Liver (tissue), 8 donors: ENCODE measurements at regions not wholly inside any gene's neighbourhood (a gene's known extent, or its start where the extent isn't known, plus 50 kb on each side); places are given as distances from the start of the nearest gene placed in this dataset.

Experiments
- DNase-seq: peaks from one replicate; pipeline ENCODE4 v3.0.0-alpha.2; 2017; ENCODE audit warnings: low spot score
- H3K27ac ChIP-seq, 2 donors: one replicate each; pipeline ENCODE4 v1.7.0; 2013; ENCODE audit warnings: inconsistent platforms in 2 of 2, low read length in 2 of 2, control low read depth in 1 of 2, low read depth in 1 of 2, mild to moderate bottlenecking in 1 of 2
- H3K27me3 ChIP-seq, 4 donors: one replicate each; pipeline versions ENCODE4 v1.6.1 to v1.7.0; 2013; ENCODE audit warnings: low read length in 3 of 4, inconsistent platforms in 1 of 4, mild to moderate bottlenecking in 1 of 4, moderate library complexity in 1 of 4; ENCODE audit not compliant: control insufficient read depth in 4 of 4, insufficient read depth in 4 of 4
- H3K36me3 ChIP-seq, 4 donors: one replicate each; pipeline versions ENCODE4 v1.6.1 to v1.7.0; 2013; ENCODE audit warnings: low read length in 3 of 4, mild to moderate bottlenecking in 3 of 4, low read depth in 1 of 4, moderate library complexity in 1 of 4; ENCODE audit not compliant: control insufficient read depth in 4 of 4, insufficient read depth in 3 of 4
- H3K4me1 ChIP-seq, 4 donors: one replicate each; pipeline versions ENCODE4 v1.6.1 to v1.7.0; 2013; ENCODE audit warnings: low read length in 3 of 4, mild to moderate bottlenecking in 3 of 4, moderate library complexity in 1 of 4; ENCODE audit not compliant: control insufficient read depth in 4 of 4, insufficient read depth in 4 of 4
- H3K4me3 ChIP-seq, 3 donors: one replicate each; pipeline versions ENCODE4 v1.6.1 to v1.7.0; 2013; ENCODE audit warnings: low read length in 3 of 3, control low read depth in 1 of 3, low read depth in 1 of 3, mild to moderate bottlenecking in 1 of 3
- H3K9ac ChIP-seq, 2 donors: one replicate each; pipeline ENCODE4 v1.7.0; 2013; ENCODE audit warnings: low read length in 2 of 2, mild to moderate bottlenecking in 2 of 2, moderate library complexity in 2 of 2, control low read depth in 1 of 2, low read depth in 1 of 2
- H3K9me3 ChIP-seq, 4 donors: one replicate each; pipeline versions ENCODE4 v1.6.1 to v1.7.0; 2013; ENCODE audit warnings: low read length in 3 of 4; ENCODE audit not compliant: control insufficient read depth in 4 of 4
- EGR1 ChIP-seq, 2 donors: IDR thresholded peaks; 2 replicates each; pipeline ENCODE4 v1.6.1; 2016 to 2018; ENCODE audit warnings: antibody characterized with exemption in 2 of 2, low read depth in 2 of 2
- FOXA2 ChIP-seq: IDR thresholded peaks from 2 replicates; pipeline ENCODE4 v1.6.1; 2016; ENCODE audit warnings: antibody characterized with exemption
- GABPA ChIP-seq, 2 donors: IDR thresholded peaks in 1 of 2; conservative IDR thresholded peaks in 1 of 2; 2 replicates each; pipeline ENCODE4 v1.6.1; 2016; ENCODE audit warnings: antibody characterized with exemption in 2 of 2, mild to moderate bottlenecking in 1 of 2, moderate library complexity in 1 of 2
- HNF4A ChIP-seq, 2 donors: conservative IDR thresholded peaks; 2 replicates each; pipeline ENCODE4 v1.6.1; 2016; ENCODE audit warnings: antibody characterized with exemption in 2 of 2, mild to moderate bottlenecking in 2 of 2
- HNF4G ChIP-seq: IDR thresholded peaks from 2 replicates; pipeline ENCODE4 v1.6.1; 2016; ENCODE audit warnings: antibody characterized with exemption
- JUND ChIP-seq, 2 donors: IDR thresholded peaks; 2 replicates each; pipeline ENCODE4 v1.6.1; 2016; ENCODE audit warnings: antibody characterized with exemption in 2 of 2
- NR2F2 ChIP-seq: IDR thresholded peaks from 2 replicates; pipeline ENCODE4 v1.6.1; 2016; ENCODE audit warnings: antibody characterized with exemption
- RAD21 ChIP-seq, 2 donors: IDR thresholded peaks; 2 replicates each; pipeline ENCODE4 v1.6.1; 2016; ENCODE audit warnings: antibody characterized with exemption in 2 of 2, mild to moderate bottlenecking in 2 of 2
- RXRA ChIP-seq, 2 donors: IDR thresholded peaks; 2 replicates each; pipeline ENCODE4 v1.6.1; 2017 to 2018; ENCODE audit warnings: antibody characterized with exemption in 2 of 2, mild to moderate bottlenecking in 1 of 2
- SP1 ChIP-seq: IDR thresholded peaks from 2 replicates; pipeline ENCODE4 v1.6.1; 2018; ENCODE audit warnings: antibody characterized with exemption, mild to moderate bottlenecking
- TAF1 ChIP-seq: conservative IDR thresholded peaks from 2 replicates; pipeline ENCODE4 v1.6.1; 2016; ENCODE audit warnings: antibody characterized with exemption, mild to moderate bottlenecking
- YY1 ChIP-seq: IDR thresholded peaks from 2 replicates; pipeline ENCODE4 v1.6.1; 2016; ENCODE audit warnings: antibody characterized with exemption, mild to moderate bottlenecking
- ZBTB33 ChIP-seq: IDR thresholded peaks from 2 replicates; pipeline ENCODE4 v1.6.1; 2016; ENCODE audit warnings: antibody characterized with exemption
- WGBS: extraction: QIAGEN DNeasy Blood & Tissue Kit; methylation state at CpG from one replicate; pipeline ENCODE4 v1.1.7; 2013; 5-methylcytosine and 5-hydroxymethylcytosine counted together
- TF ChIP-seq, protein P1 (sequence below): IDR thresholded peaks from 2 replicates; pipeline ENCODE4 v1.6.1; 2016; ENCODE audit warnings: antibody characterized with exemption, mild to moderate bottlenecking
- TF ChIP-seq, protein P2 (sequence below): IDR thresholded peaks from 2 replicates; pipeline ENCODE4 v1.6.1; 2016; ENCODE audit warnings: antibody characterized with exemption
- TF ChIP-seq, protein P3 (sequence below): fragments of 150-350 bp; IDR thresholded peaks from 2 replicates; pipeline ENCODE4 v1.5.1; 2017; ENCODE audit warnings: improper control_type of control experiment, low read depth, low read length; ENCODE audit not compliant: missing input control
- donor health status: healthy.
- donor health status: healthy.
- donor health status: healthy.
- donor health status: healthy.
- donor health status: healthy.

GRCh38 chr1:67594764-67595163 lies 90.2 kb upstream of the GADD45A start (continued):
- TF ChIP-seq FOXA2 (no peak), TAF1 (no peak), NR2F2 (no peak)

GRCh38 chr1:67596674-67597073 lies 88.3 kb upstream of the GADD45A start:
- no peaks in the 10 kb centered on the region for H3K9me3 ChIP-seq
- no peaks in the 10 kb centered on the region for H3K4me1 ChIP-seq
- H3K36me3 ChIP-seq = no peaks in the 10 kb centered on the region
- WGBS = 68% methylated on average over 3 of the region's 3 CpGs
- no peaks in the 10 kb centered on the region for H3K27me3 ChIP-seq
- H3K4me3 ChIP-seq = no peak overlapping the region
- no peak overlapping the region for H3K9ac ChIP-seq
- no peak overlapping the region for H3K27ac ChIP-seq
- TF ChIP-seq HNF4G = no peak
- no peak for TF ChIP-seq NR2F2
- no peak for TF ChIP-seq GABPA (IDR thresholded peaks at IDR 0.05 in 1 of 2, conservative IDR thresholded peaks at IDR 0.05 in 1 of 2)
- TF ChIP-seq EGR1 (IDR thresholded peaks at IDR 0.05; ENCODE audit: low read depth in 2 of 2) = no peak
- no peak for TF ChIP-seq HNF4A (conservative IDR thresholded peaks at IDR 0.05)
- TF ChIP-seq YY1 = no peak
- TF ChIP-seq, protein P1, sequence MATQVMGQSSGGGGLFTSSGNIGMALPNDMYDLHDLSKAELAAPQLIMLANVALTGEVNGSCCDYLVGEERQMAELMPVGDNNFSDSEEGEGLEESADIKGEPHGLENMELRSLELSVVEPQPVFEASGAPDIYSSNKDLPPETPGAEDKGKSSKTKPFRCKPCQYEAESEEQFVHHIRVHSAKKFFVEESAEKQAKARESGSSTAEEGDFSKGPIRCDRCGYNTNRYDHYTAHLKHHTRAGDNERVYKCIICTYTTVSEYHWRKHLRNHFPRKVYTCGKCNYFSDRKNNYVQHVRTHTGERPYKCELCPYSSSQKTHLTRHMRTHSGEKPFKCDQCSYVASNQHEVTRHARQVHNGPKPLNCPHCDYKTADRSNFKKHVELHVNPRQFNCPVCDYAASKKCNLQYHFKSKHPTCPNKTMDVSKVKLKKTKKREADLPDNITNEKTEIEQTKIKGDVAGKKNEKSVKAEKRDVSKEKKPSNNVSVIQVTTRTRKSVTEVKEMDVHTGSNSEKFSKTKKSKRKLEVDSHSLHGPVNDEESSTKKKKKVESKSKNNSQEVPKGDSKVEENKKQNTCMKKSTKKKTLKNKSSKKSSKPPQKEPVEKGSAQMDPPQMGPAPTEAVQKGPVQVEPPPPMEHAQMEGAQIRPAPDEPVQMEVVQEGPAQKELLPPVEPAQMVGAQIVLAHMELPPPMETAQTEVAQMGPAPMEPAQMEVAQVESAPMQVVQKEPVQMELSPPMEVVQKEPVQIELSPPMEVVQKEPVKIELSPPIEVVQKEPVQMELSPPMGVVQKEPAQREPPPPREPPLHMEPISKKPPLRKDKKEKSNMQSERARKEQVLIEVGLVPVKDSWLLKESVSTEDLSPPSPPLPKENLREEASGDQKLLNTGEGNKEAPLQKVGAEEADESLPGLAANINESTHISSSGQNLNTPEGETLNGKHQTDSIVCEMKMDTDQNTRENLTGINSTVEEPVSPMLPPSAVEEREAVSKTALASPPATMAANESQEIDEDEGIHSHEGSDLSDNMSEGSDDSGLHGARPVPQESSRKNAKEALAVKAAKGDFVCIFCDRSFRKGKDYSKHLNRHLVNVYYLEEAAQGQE = no peak
- TF ChIP-seq, protein P2, sequence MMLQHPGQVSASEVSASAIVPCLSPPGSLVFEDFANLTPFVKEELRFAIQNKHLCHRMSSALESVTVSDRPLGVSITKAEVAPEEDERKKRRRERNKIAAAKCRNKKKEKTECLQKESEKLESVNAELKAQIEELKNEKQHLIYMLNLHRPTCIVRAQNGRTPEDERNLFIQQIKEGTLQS = no peak
- TF ChIP-seq FOXA2 = no peak
- no peak for TF ChIP-seq RAD21 (IDR thresholded peaks at IDR 0.05)
- no peak for TF ChIP-seq SP1
- TF ChIP-seq ZBTB33 = no peak
- TF ChIP-seq JUND (IDR thresholded peaks at IDR 0.05) = no peak
- no peak for TF ChIP-seq TAF1
- TF ChIP-seq, protein P3, sequence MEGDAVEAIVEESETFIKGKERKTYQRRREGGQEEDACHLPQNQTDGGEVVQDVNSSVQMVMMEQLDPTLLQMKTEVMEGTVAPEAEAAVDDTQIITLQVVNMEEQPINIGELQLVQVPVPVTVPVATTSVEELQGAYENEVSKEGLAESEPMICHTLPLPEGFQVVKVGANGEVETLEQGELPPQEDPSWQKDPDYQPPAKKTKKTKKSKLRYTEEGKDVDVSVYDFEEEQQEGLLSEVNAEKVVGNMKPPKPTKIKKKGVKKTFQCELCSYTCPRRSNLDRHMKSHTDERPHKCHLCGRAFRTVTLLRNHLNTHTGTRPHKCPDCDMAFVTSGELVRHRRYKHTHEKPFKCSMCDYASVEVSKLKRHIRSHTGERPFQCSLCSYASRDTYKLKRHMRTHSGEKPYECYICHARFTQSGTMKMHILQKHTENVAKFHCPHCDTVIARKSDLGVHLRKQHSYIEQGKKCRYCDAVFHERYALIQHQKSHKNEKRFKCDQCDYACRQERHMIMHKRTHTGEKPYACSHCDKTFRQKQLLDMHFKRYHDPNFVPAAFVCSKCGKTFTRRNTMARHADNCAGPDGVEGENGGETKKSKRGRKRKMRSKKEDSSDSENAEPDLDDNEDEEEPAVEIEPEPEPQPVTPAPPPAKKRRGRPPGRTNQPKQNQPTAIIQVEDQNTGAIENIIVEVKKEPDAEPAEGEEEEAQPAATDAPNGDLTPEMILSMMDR = no peak
- no peak for TF ChIP-seq RXRA (IDR thresholded peaks at IDR 0.05)
- DNase-seq = no peak
